Chondrocyte (in vitro differentiated cells): ENCODE measurements at regions not wholly inside any gene's neighbourhood (a gene's known extent, or its start where the extent isn't known, plus 50 kb on each side); places are given as distances from the start of the nearest gene placed in this dataset.

Experiments used
- DNase-seq: peaks from one replicate; pipeline ENCODE4 v3.0.0; 2021; ENCODE audit warnings: mixed read lengths, low spot score
- H3K27ac Mint-ChIP-seq: one replicate; pipeline ENCODE4 v1.8.0; 2021; ENCODE audit warnings: mild to moderate bottlenecking, moderate library complexity, mixed read lengths; ENCODE audit not compliant: unreplicated experiment
- H3K27me3 Mint-ChIP-seq: 2 replicates; pipeline ENCODE4 v1.8.0; 2021; ENCODE audit warnings: low read depth, mixed read lengths
- H3K36me3 Mint-ChIP-seq: 2 replicates; pipeline ENCODE4 v1.8.0; 2021; ENCODE audit warnings: low read depth, mixed read lengths
- H3K4me1 Mint-ChIP-seq: 2 replicates; pipeline ENCODE4 v1.8.0; 2021; ENCODE audit warnings: low read depth, mild to moderate bottlenecking, mixed read lengths
- H3K4me3 Mint-ChIP-seq: one replicate; pipeline ENCODE4 v1.8.0; 2021; ENCODE audit warnings: mild to moderate bottlenecking, moderate library complexity, mixed read lengths; ENCODE audit not compliant: unreplicated experiment
- H3K9me3 Mint-ChIP-seq: 2 replicates; pipeline ENCODE4 v1.8.0; 2021; ENCODE audit warnings: low read depth, mixed read lengths
- CTCF ChIP-seq: fragments of 200-600 bp; sonication (generic); IDR thresholded peaks from 2 replicates; pipeline ENCODE4 v1.5.0; 2021; ENCODE audit warnings: antibody characterized with exemption, mild to moderate bottlenecking, moderate library complexity

- Mint-ChIP-seq H3K27me3 (no peaks in the 10 kb centered on the region), H3K9me3 (peaks cover 7% of the 10 kb centered on the region), H3K27ac (no peak overlapping the region), H3K4me1 (no peaks in the 10 kb centered on the region), H3K4me3 (no peak overlapping the region), H3K36me3 (no peaks in the 10 kb centered on the region)
- DNase-seq = no peak
- TF ChIP-seq CTCF = no peak
These were observed 713.2 kb downstream of the NOVA1 start for GRCh38 chr14:25884657-25885056.

- Mint-ChIP-seq H3K27ac (no peak overlapping the region), H3K36me3 (no peaks in the 10 kb centered on the region), H3K4me3 (no peak overlapping the region), H3K9me3 (peaks cover 4% of the 10 kb centered on the region), H3K4me1 (no peaks in the 10 kb centered on the region), H3K27me3 (no peaks in the 10 kb centered on the region)
- no peak for TF ChIP-seq CTCF
- no peak for DNase-seq
These were observed 714.9 kb downstream of the NOVA1 start for GRCh38 chr14:25882899-25883298.

- peaks cover 3% of the 10 kb centered on the region for H3K9me3 Mint-ChIP-seq
- H3K36me3 Mint-ChIP-seq = no peaks in the 10 kb centered on the region
- no peak overlapping the region for H3K27ac Mint-ChIP-seq
- no peak for TF ChIP-seq CTCF
- no peak for DNase-seq
- no peaks in the 10 kb centered on the region for H3K4me1 Mint-ChIP-seq
- H3K4me3 Mint-ChIP-seq = no peak overlapping the region
- H3K27me3 Mint-ChIP-seq = no peaks in the 10 kb centered on the region
These were observed 722.4 kb downstream of the NOVA1 start for GRCh38 chr14:25875475-25875874.

GRCh38 chr14:25869854-25870253 lies 728.0 kb downstream of the NOVA1 start:
- no peak for DNase-seq
- TF ChIP-seq CTCF = no peak
- Mint-ChIP-seq H3K36me3 (no peaks in the 10 kb centered on the region), H3K27ac (no peak overlapping the region), H3K27me3 (no peaks in the 10 kb centered on the region), H3K4me1 (no peaks in the 10 kb centered on the region), H3K9me3 (peaks cover 3% of the 10 kb centered on the region), H3K4me3 (no peak overlapping the region)

GRCh38 chr14:25868521-25869314 lies 729.1 kb downstream of the NOVA1 start:
- no peaks in the 10 kb centered on the region for H3K27me3 Mint-ChIP-seq
- H3K4me1 Mint-ChIP-seq = no peaks in the 10 kb centered on the region
- H3K4me3 Mint-ChIP-seq = no peak overlapping the region
- H3K27ac Mint-ChIP-seq = no peak overlapping the region
- peaks cover 6% of the 10 kb centered on the region for H3K9me3 Mint-ChIP-seq
- DNase-seq = no peak
- H3K36me3 Mint-ChIP-seq = no peaks in the 10 kb centered on the region
- TF ChIP-seq CTCF = no peak
